Thyroid gland (tissue), 4 donors: ENCODE measurements at regions not wholly inside any gene's neighbourhood (a gene's known extent, or its start where the extent isn't known, plus 50 kb on each side); places are given as distances from the start of the nearest gene placed in this dataset.

ENCODE experiments used
- DNase-seq, 2 donors: peaks; one replicate each; pipeline ENCODE4 v3.0.0-alpha.2; 2019
- H3K27ac ChIP-seq, 3 donors: fragments of 200-600 bp; sonication (generic); 1 replicate in 2 of 3; 2 replicates in 1 of 3; pipeline ENCODE4 v1.5.1; 2016 to 2019; ENCODE audit warnings: mild to moderate bottlenecking in 1 of 3, moderate library complexity in 1 of 3
- H3K27me3 ChIP-seq: fragments of 200-600 bp; sonication (generic); one replicate; pipeline ENCODE4 v1.5.1; 2019
- H3K36me3 ChIP-seq, 2 donors: fragments of 200-600 bp; sonication (generic); one replicate each; pipeline ENCODE4 v1.5.1; 2016 to 2019
- H3K4me1 ChIP-seq, 2 donors: fragments of 200-600 bp; sonication (generic); one replicate each; pipeline ENCODE4 v1.5.1; 2017 to 2019
- H3K4me3 ChIP-seq, 3 donors: fragments of 200-600 bp; sonication (generic); replicated peaks in 1 of 3; 1 replicate in 2 of 3; 2 replicates in 1 of 3; pipeline ENCODE4 v1.5.1; 2016; ENCODE audit warnings: mild to moderate bottlenecking in 1 of 3
- H3K9me3 ChIP-seq: fragments of 200-600 bp; sonication (generic); one replicate; pipeline ENCODE4 v1.5.1; 2017
- POLR2A ChIP-seq, 2 donors: fragments of 450-650 bp; IDR thresholded peaks; one replicate each; pipeline ENCODE4 v1.6.1; 2017; ENCODE audit warnings: antibody characterized with exemption in 2 of 2, mild to moderate bottlenecking in 2 of 2, moderate library complexity in 1 of 2
- WGBS, 2 donors: methylation state at CpG; one replicate each; pipeline ENCODE4 v1.1.5; 2017; 5-methylcytosine and 5-hydroxymethylcytosine counted together
- intact Hi-C: fragments of 100-400 bp; cut with DNase I; formaldehyde crosslinking; loops from one replicate; pipeline ENCODE4 v1.15.1; 2023
- TF ChIP-seq, protein P1 (sequence below), 6 experiments: fragments of 200-600 bp in 3 of 6; fragments of 450-650 bp in 3 of 6; sonication (generic) in 3 of 6; IDR thresholded peaks; one replicate each; pipeline ENCODE4 v1.5.1; 2016 to 2019; ENCODE audit warnings: antibody characterized with exemption in 6 of 6, mild to moderate bottlenecking in 2 of 6, inconsistent platforms in 1 of 6, moderate library complexity in 1 of 6

DNA sequence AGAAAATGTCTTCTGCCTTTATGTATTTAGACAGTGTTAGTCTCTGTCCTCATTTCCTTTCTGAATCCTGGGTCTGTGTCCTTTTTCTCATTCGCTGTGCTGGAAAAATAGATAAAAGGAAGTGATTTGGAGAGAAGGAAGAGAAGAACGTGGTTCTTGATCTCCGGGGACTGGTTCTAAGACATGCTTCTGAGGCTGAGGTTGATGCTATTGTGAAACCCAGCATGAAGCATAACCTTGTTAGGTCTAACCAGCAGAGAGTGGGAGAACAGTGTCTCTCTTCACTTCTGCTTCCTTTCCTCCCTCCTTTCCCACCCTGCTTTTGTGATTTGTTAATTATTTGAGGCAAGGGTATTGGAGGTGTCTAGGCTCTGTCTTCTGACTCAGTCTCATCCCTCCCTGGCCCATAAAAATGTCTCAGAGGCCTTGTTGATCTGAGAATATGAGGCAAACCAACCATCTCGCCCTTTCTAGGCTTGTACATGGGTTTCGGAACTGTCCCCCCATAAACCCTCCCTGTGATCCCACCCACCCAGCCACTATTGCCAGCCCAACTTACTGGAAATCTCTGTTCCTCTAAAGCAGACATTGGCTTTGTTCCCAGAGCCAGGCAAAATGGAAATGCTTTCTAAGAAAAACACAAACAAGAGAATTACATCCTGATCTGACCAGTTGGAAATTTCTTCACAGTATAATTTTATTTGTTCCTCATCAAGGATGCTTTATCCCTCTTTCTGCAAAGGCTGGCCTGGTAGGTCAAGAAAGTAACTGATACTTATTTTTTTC, 360.6 kb upstream of the TNP1 start:
- H3K4me1 ChIP-seq = peaks cover 0 to 14% of the 10 kb centered on the region in 2 donors
- no peaks in the 10 kb centered on the region for H3K9me3 ChIP-seq
- no peaks in the 10 kb centered on the region for H3K36me3 ChIP-seq
- H3K27ac ChIP-seq = no peak overlapping the region
- H3K4me3 ChIP-seq = no peak overlapping the region
- intact Hi-C loops = no loop called here
- no peaks in the 10 kb centered on the region for H3K27me3 ChIP-seq
- TF ChIP-seq, protein P1, sequence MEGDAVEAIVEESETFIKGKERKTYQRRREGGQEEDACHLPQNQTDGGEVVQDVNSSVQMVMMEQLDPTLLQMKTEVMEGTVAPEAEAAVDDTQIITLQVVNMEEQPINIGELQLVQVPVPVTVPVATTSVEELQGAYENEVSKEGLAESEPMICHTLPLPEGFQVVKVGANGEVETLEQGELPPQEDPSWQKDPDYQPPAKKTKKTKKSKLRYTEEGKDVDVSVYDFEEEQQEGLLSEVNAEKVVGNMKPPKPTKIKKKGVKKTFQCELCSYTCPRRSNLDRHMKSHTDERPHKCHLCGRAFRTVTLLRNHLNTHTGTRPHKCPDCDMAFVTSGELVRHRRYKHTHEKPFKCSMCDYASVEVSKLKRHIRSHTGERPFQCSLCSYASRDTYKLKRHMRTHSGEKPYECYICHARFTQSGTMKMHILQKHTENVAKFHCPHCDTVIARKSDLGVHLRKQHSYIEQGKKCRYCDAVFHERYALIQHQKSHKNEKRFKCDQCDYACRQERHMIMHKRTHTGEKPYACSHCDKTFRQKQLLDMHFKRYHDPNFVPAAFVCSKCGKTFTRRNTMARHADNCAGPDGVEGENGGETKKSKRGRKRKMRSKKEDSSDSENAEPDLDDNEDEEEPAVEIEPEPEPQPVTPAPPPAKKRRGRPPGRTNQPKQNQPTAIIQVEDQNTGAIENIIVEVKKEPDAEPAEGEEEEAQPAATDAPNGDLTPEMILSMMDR (IDR thresholded peaks at IDR 0.05) = no peak
- no peak for TF ChIP-seq POLR2A (IDR thresholded peaks at IDR 0.05)
- WGBS, 2 donors = 81 to 83% methylated on average over 5 of the region's 5 CpGs
- peak; percentile 7 to 20 for DNase-seq

- TF ChIP-seq POLR2A (IDR thresholded peaks at IDR 0.05) = no peak
- TF ChIP-seq, protein P1 (IDR thresholded peaks at IDR 0.05) = no peak
- 61 to 84% methylated on average over 2 of the region's 2 CpGs for WGBS, 2 donors
- no peak overlapping the region for H3K4me3 ChIP-seq
Observed at GRCh38 chr2:217219164-217219520, 359.3 kb upstream of the TNP1 start.

GRCh38 chr2:217218269-217219163, 358.7 kb upstream of the TNP1 start:
- no peak overlapping the region for H3K27ac ChIP-seq
- H3K27me3 ChIP-seq = no peaks in the 10 kb centered on the region
- no peak for DNase-seq
- 78 to 83% methylated on average over 5 of the region's 5 CpGs for WGBS, 2 donors
- TF ChIP-seq POLR2A (IDR thresholded peaks at IDR 0.05) = no peak
- TF ChIP-seq, protein P1 (IDR thresholded peaks at IDR 0.05) = no peak
- no peak overlapping the region for H3K4me3 ChIP-seq
- no peaks in the 10 kb centered on the region for H3K36me3 ChIP-seq
- H3K9me3 ChIP-seq = no peaks in the 10 kb centered on the region
- H3K4me1 ChIP-seq = peaks cover 0 to 14% of the 10 kb centered on the region in 2 donors
- intact Hi-C loops = no loop called here

More at GRCh38 chr2:217219164-217219520, 359.3 kb upstream of the TNP1 start:
- Histone ChIP-seq H3K27ac (no peak overlapping the region), H3K4me1 (peaks cover 0 to 14% of the 10 kb centered on the region in 2 donors), H3K36me3 (no peaks in the 10 kb centered on the region), H3K27me3 (no peaks in the 10 kb centered on the region), H3K9me3 (no peaks in the 10 kb centered on the region)
- intact Hi-C loops = no loop called here
- no peak for DNase-seq

DNA sequence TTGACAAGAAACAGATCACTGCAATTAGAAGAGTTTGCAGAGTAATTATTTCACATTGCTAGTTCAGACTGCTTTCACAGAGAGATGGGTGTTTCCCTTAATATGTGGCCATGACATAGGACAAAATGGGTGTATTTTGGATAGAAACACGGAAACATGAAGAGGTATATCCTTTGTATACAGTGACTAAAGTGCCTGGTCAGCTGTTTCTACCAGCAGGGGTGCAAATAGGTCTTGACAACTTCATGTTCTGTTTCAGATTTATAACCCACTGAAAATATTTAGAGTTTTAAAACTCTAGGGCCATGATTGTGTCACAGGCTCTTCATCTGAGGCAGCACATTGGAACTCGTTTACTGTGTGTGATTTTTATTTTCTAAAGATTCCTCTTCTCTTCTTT, 357.1 kb upstream of the TNP1 start:
- Histone ChIP-seq H3K36me3 (no peaks in the 10 kb centered on the region), H3K4me3 (no peak overlapping the region), H3K9me3 (no peaks in the 10 kb centered on the region), H3K27me3 (no peaks in the 10 kb centered on the region), H3K27ac (no peak overlapping the region), H3K4me1 (peaks cover 0 to 14% of the 10 kb centered on the region in 2 donors)
- no peak for TF ChIP-seq POLR2A (IDR thresholded peaks at IDR 0.05)
- TF ChIP-seq, protein P1 (IDR thresholded peaks at IDR 0.05) = no peak
- intact Hi-C loops = no loop called here
- DNase-seq = no peak
- WGBS, 2 donors = 88 to 91% methylated on average over 2 of the region's 2 CpGs

DNA sequence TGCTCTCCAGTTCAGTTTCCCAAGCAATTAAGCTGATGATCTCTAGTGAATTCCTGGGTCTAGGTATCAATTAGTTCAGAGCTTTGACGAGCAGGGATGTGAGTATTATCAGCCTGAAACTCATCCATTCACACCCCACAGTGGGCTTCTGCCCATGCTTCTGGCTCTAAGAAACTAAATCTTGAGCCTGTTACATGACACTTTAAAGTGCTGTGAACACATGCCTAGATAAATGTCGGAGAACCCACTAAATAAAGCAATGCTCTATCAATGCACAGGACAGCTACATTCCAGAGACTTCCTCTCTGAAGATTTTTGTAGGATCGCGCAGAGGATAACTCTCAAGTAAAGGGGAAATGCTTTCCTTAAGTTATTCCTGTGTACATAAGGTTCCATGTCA, 356.5 kb upstream of the TNP1 start:
- no peak for TF ChIP-seq POLR2A (IDR thresholded peaks at IDR 0.05)
- TF ChIP-seq, protein P1 (IDR thresholded peaks at IDR 0.05) = no peak
- 85 to 95% methylated on average over 4 of the region's 4 CpGs for WGBS, 2 donors
- Histone ChIP-seq H3K4me1 (peaks cover 0 to 14% of the 10 kb centered on the region in 2 donors), H3K36me3 (no peaks in the 10 kb centered on the region), H3K4me3 (no peak overlapping the region), H3K27me3 (no peaks in the 10 kb centered on the region), H3K9me3 (no peaks in the 10 kb centered on the region), H3K27ac (no peak overlapping the region)
- DNase-seq = no peak
- intact Hi-C loops = no loop called here
